Effector memory CD4-positive, alpha-beta T cell (primary cell): ENCODE measurements at regions not wholly inside any gene's neighbourhood (a gene's known extent, or its start where the extent isn't known, plus 50 kb on each side); places are given as distances from the start of the nearest gene placed in this dataset.
"Not testable (repeated sequence)": the region's sequence is repeated elsewhere in the genome, so short reads cannot be mapped to it uniquely, and the experiment has no call there.

Experiments used
- DNase-seq, 3 donors: peaks; one replicate each; pipeline ENCODE4 v3.0.0-alpha.2; 2020
- H3K27ac ChIP-seq: 2 replicates; pipeline ENCODE4 v1.7.0; 2013; ENCODE audit warnings: mild to moderate bottlenecking, low read length, moderate library complexity; ENCODE audit not compliant: insufficient read depth, poor library complexity, severe bottlenecking
- H3K27me3 ChIP-seq: replicated peaks from 2 replicates; pipeline ENCODE4 v1.7.0; 2013; ENCODE audit warnings: mild to moderate bottlenecking, low read length; ENCODE audit not compliant: insufficient read depth, control insufficient read depth, poor library complexity, severe bottlenecking
- H3K36me3 ChIP-seq: 2 replicates; pipeline ENCODE4 v1.7.0; 2013; ENCODE audit warnings: mild to moderate bottlenecking, low read length, moderate library complexity; ENCODE audit not compliant: control insufficient read depth, insufficient read depth
- H3K4me1 ChIP-seq: 2 replicates; pipeline ENCODE4 v1.7.0; 2013; ENCODE audit warnings: low read length, mild to moderate bottlenecking; ENCODE audit not compliant: control insufficient read depth, insufficient read depth, poor library complexity, severe bottlenecking
- H3K4me3 ChIP-seq: 2 replicates; pipeline ENCODE4 v1.7.0; 2013; ENCODE audit warnings: low read length, low read depth, mild to moderate bottlenecking; ENCODE audit not compliant: insufficient read depth, poor library complexity, severe bottlenecking
- H3K9me3 ChIP-seq: 2 replicates; pipeline ENCODE4 v1.7.0; 2013; ENCODE audit warnings: mild to moderate bottlenecking, low read length, moderate library complexity; ENCODE audit not compliant: control insufficient read depth

DNA sequence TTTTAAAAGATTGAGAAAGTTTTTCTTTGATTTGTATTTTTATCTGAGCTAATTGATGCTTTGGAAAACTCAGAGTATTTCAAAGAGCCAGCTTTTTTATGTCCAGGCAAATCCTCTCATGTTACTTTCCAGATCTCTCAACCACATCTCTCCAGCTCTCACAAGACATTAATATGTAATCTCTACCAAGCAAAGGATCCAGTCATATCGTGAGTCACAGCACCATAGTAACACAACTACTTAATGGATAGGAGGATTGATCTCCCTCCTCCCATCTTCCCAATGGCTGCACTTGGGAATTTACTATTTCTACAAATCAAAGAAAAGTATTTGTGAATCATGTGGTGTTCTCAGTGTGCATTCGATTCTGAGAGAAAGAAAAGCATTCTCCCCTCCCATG is 63.3 kb downstream of the POU4F1 start:
- no peak overlapping the region for H3K27ac ChIP-seq
- no peaks in the 10 kb centered on the region for H3K27me3 ChIP-seq

DNA sequence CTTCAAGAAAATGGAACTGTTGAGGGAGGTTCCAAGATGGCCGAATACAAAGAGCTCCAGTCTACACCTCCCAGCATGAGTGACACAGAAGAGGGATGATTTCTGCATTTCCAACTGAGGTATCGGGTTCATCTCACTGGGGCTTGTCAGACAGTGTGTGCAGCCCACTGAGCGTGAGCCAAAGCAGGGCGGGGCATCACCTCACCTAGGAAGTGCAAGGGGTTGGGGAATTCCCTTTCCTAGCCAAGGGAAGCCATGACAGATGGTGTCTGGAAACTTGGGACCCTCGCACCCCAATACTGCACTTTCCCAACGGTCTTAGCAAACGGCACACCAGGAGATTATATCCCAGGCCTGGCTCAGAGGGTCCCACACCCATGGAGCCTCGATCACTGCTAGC is 77.3 kb downstream of the POU4F1 start:
- not testable (repeated sequence) for H3K27me3 ChIP-seq, H3K9me3 ChIP-seq, H3K36me3 ChIP-seq, DNase-seq, H3K4me3 ChIP-seq, H3K4me1 ChIP-seq, H3K27ac ChIP-seq

More for the DNA sequence above, 63.3 kb downstream of the POU4F1 start:
- H3K36me3 ChIP-seq, result no peaks in the 10 kb centered on the region
- H3K9me3 ChIP-seq, result no peaks in the 10 kb centered on the region
- no peaks in the 10 kb centered on the region for H3K4me1 ChIP-seq
- no peak for DNase-seq
- no peak overlapping the region for H3K4me3 ChIP-seq

- Histone ChIP-seq H3K4me1 (no peaks in the 10 kb centered on the region), H3K9me3 (no peaks in the 10 kb centered on the region), H3K27me3 (no peaks in the 10 kb centered on the region), H3K4me3 (no peak overlapping the region), H3K36me3 (no peaks in the 10 kb centered on the region), H3K27ac (no peak overlapping the region)
- DNase-seq, result no peak
Measured at GRCh38 chr13:78524936-78525335, 78.4 kb downstream of the POU4F1 start.

DNA sequence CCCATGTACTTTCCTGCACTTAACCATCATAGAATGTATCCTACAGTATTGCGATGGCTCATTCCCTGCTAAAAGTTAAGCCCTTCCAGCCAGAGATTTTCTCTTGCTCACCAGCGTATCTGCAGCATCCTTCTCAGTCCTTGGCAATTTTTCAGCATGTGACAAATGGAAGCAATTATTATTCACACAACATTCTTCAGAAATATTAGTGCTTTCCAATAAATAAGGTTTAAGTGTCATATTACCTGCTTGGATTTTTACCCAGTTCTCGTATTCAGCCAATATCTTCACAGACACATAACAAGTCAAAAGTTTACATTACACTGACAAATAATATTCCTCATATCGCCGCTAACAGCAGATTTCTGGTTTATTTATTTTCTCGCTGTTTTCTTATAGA is 82.3 kb downstream of the POU4F1 start:
- no peak overlapping the region for H3K4me3 ChIP-seq
- no peaks in the 10 kb centered on the region for H3K9me3 ChIP-seq
- no peak overlapping the region for H3K27ac ChIP-seq
- H3K36me3 ChIP-seq, result no peaks in the 10 kb centered on the region
- H3K27me3 ChIP-seq, result no peaks in the 10 kb centered on the region
- no peaks in the 10 kb centered on the region for H3K4me1 ChIP-seq
- no peak for DNase-seq

DNA sequence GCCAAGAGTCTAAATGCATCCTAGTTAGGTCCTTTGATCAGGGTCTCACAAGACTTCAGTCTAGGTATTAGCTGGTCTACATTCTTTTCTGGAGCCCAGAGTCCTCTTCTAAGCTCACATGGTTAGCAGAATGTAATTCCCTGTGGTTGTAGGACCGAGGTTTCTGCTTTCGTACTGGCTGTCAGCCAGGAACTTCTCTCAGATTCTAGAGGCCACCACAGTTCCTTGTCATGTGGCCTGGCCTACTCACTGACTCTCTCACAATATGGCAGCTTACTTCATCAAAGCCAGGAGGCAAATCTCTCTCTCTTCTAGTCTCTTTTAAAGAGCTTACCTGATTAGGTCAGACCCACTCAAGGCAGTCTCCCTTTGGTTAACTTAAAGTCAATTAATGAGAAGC is 82.9 kb downstream of the POU4F1 start:
- H3K4me1 ChIP-seq, result no peaks in the 10 kb centered on the region
- no peaks in the 10 kb centered on the region for H3K9me3 ChIP-seq
- no peak overlapping the region for H3K27ac ChIP-seq
- no peak for DNase-seq
- no peaks in the 10 kb centered on the region for H3K36me3 ChIP-seq
- H3K27me3 ChIP-seq, result no peaks in the 10 kb centered on the region
- H3K4me3 ChIP-seq, result no peak overlapping the region

DNA sequence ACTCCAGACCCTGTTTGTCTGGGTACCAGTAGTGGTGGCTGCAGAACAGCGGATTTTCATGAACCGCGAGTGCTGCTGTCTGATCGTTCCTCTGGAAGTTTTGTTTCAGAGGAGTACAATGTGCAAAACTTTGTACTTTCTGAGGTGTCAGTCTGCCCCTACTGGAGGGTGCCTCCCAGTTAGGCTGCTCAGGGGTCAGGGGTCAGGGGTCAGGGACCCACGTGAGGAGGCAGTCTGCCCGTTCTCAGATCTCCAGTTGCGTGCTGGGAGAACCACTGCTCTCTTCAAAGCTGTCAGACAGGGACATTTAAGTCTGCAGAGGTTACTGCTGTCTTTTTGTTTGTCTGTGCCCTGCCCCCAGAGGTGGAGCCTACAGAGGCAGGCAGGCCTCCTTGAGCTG is 84.9 kb downstream of the POU4F1 start:
- not testable (repeated sequence) for DNase-seq, H3K27me3 ChIP-seq, H3K4me3 ChIP-seq, H3K27ac ChIP-seq, H3K36me3 ChIP-seq, H3K4me1 ChIP-seq, H3K9me3 ChIP-seq

GRCh38 chr13:78499802-78500201 is 103.5 kb downstream of the POU4F1 start:
- Histone ChIP-seq H3K36me3 (no peaks in the 10 kb centered on the region), H3K27ac (no peak overlapping the region), H3K27me3 (no peaks in the 10 kb centered on the region), H3K9me3 (no peaks in the 10 kb centered on the region), H3K4me3 (no peak overlapping the region), H3K4me1 (no peaks in the 10 kb centered on the region)
- no peak for DNase-seq

GRCh38 chr13:78497702-78498355 is 105.5 kb downstream of the POU4F1 start:
- H3K4me1 ChIP-seq, result no peaks in the 10 kb centered on the region
- H3K9me3 ChIP-seq, result no peaks in the 10 kb centered on the region
- no peaks in the 10 kb centered on the region for H3K27me3 ChIP-seq
- no peak overlapping the region for H3K27ac ChIP-seq
- no peak overlapping the region for H3K4me3 ChIP-seq
- no peaks in the 10 kb centered on the region for H3K36me3 ChIP-seq
- no peak for DNase-seq

GRCh38 chr13:78491978-78492377 is 111.4 kb downstream of the POU4F1 start:
- H3K27me3 ChIP-seq, result no peaks in the 10 kb centered on the region
- H3K36me3 ChIP-seq, result no peaks in the 10 kb centered on the region
- no peak for DNase-seq
- no peak overlapping the region for H3K4me3 ChIP-seq
- H3K9me3 ChIP-seq, result no peaks in the 10 kb centered on the region
- no peak overlapping the region for H3K27ac ChIP-seq
- H3K4me1 ChIP-seq, result no peaks in the 10 kb centered on the region

GRCh38 chr13:78490225-78490624 is 113.1 kb downstream of the POU4F1 start:
- not testable (repeated sequence) for H3K27me3 ChIP-seq, H3K36me3 ChIP-seq, H3K9me3 ChIP-seq, H3K4me3 ChIP-seq, DNase-seq, H3K27ac ChIP-seq, H3K4me1 ChIP-seq
